ENCODE measurements at regions not wholly inside any gene's neighbourhood (a gene's known extent, or its start where the extent isn't known, plus 50 kb on each side); places are given as distances from the start of the nearest gene placed in this dataset.
A peak's percentile ranks its signal among the peaks of the same experiment; 100 is the strongest.
"Not testable (repeated sequence)": the region's sequence is repeated elsewhere in the genome, so short reads cannot be mapped to it uniquely, and the experiment has no call there.

GRCh38 chr13:89514534-89515312 lies 1832.8 kb upstream of the MIR17HG start:
- intact Hi-C loops (cut with DNase I), result no loop called here
- TF ChIP-seq CTCF (IDR thresholded peaks at IDR 0.05), result no peak
- TF ChIP-seq POLR2A (IDR thresholded peaks at IDR 0.05), result no peak
- Histone ChIP-seq H3K27me3 (no peaks in the 10 kb centered on the region), H3K36me3 (no peaks in the 10 kb centered on the region), H3K4me1 (peaks cover 0 to 15% (median 5%) of the 10 kb centered on the region in 4 donors), H3K9me3 (no peaks in the 10 kb centered on the region), H3K27ac (peak overlapping the region; percentile 29 to 83 (median 48)), H3K4me3 (no peak overlapping the region)
- WGBS (ENCODE audit: insufficient coverage, low coverage, low lambda C conversion rate, missing lambda C conversion rate), result 24% methylated on average over 4 of the region's 4 CpGs
- ATAC-seq, result peak; percentile 91 to 99 (median 96)
- peak in 1 of 3 donors; percentile 37 for DNase-seq

- 92% methylated on average over 1 of the region's 1 CpG for WGBS (ENCODE audit: insufficient coverage, low coverage, low lambda C conversion rate, missing lambda C conversion rate)
- intact Hi-C loops (cut with DNase I), result no loop called here
- DNase-seq (no peak), ATAC-seq (no peak)
- no peak overlapping the region for H3K4me3 ChIP-seq
- H3K4me1 ChIP-seq, result peaks cover 0 to 15% (median 5%) of the 10 kb centered on the region in 4 donors
- H3K27me3 ChIP-seq, result no peaks in the 10 kb centered on the region
- no peak overlapping the region for H3K27ac ChIP-seq
- no peaks in the 10 kb centered on the region for H3K36me3 ChIP-seq
- TF ChIP-seq POLR2A (IDR thresholded peaks at IDR 0.05), result no peak
- TF ChIP-seq CTCF (IDR thresholded peaks at IDR 0.05), result no peak
- no peaks in the 10 kb centered on the region for H3K9me3 ChIP-seq
These were observed 1831.5 kb upstream of the MIR17HG start for GRCh38 chr13:89515948-89516347.

- TF ChIP-seq POLR2A (IDR thresholded peaks at IDR 0.05) (no peak), CTCF (IDR thresholded peaks at IDR 0.05) (no peak)
- no peak for DNase-seq
- Histone ChIP-seq H3K27me3 (no peaks in the 10 kb centered on the region), H3K4me3 (no peak overlapping the region), H3K9me3 (no peaks in the 10 kb centered on the region), H3K4me1 (peaks cover 0 to 15% (median 5%) of the 10 kb centered on the region in 4 donors), H3K36me3 (no peaks in the 10 kb centered on the region), H3K27ac (no peak overlapping the region)
- 84% methylated on average over 4 of the region's 4 CpGs for WGBS (ENCODE audit: insufficient coverage, low coverage, low lambda C conversion rate, missing lambda C conversion rate)
- no peak for ATAC-seq
- intact Hi-C loops (cut with DNase I), result no loop called here
These were observed 1829.0 kb upstream of the MIR17HG start for GRCh38 chr13:89518289-89519077.

- ATAC-seq, result peak in 2 of 4 donors; percentile 47 to 99
These were observed 1827.0 kb upstream of the MIR17HG start for GRCh38 chr13:89520468-89520867.

GRCh38 chr13:89521672-89522071 lies 1825.8 kb upstream of the MIR17HG start:
- ATAC-seq; H3K4me1 ChIP-seq; H3K27me3 ChIP-seq; H3K4me3 ChIP-seq; DNase-seq; H3K9me3 ChIP-seq; H3K36me3 ChIP-seq; H3K27ac ChIP-seq; intact Hi-C loops (cut with DNase I): not testable (repeated sequence)
- 55% methylated on average over 2 of the region's 2 CpGs for WGBS (ENCODE audit: insufficient coverage, low coverage, low lambda C conversion rate, missing lambda C conversion rate)

More at GRCh38 chr13:89520468-89520867, 1827.0 kb upstream of the MIR17HG start:
- H3K27me3 ChIP-seq, result no peaks in the 10 kb centered on the region
- H3K27ac ChIP-seq, result no peak overlapping the region
- H3K4me1 ChIP-seq, result no peaks in the 10 kb centered on the region
- intact Hi-C loops (cut with DNase I), result no loop called here
- H3K4me3 ChIP-seq, result no peak overlapping the region
- TF ChIP-seq CTCF (IDR thresholded peaks at IDR 0.05) (no peak), POLR2A (IDR thresholded peaks at IDR 0.05) (no peak)
- no peak for DNase-seq
- no peaks in the 10 kb centered on the region for H3K9me3 ChIP-seq
- H3K36me3 ChIP-seq, result no peaks in the 10 kb centered on the region
